ENCODE measurements at regions not wholly inside any gene's neighbourhood (a gene's known extent, or its start where the extent isn't known, plus 50 kb on each side); places are given as distances from the start of the nearest gene placed in this dataset.

GRCh38 chr5:82347201-82347865, 69.2 kb upstream of the RPS23 start:
- peak in 51 of 56 donors; percentile 11 to 78 (median 49) for DNase-seq

GRCh38 chr5:82346399-82347165, 68.4 kb upstream of the RPS23 start:
- DNase-seq: peak in 9 of 56 donors; percentile 24 to 63 (median 36)

- DNase-seq: no peak
These were observed 67.0 kb upstream of the RPS23 start for GRCh38 chr5:82345108-82345507.

GRCh38 chr5:82341325-82341724, 63.2 kb upstream of the RPS23 start:
- no peak for DNase-seq

GRCh38 chr5:82340799-82341198, 62.6 kb upstream of the RPS23 start:
- DNase-seq: no peak

- DNase-seq: no peak
These were observed 61.6 kb upstream of the RPS23 start for GRCh38 chr5:82339792-82340191.

- no peak for DNase-seq
These were observed 60.7 kb upstream of the RPS23 start for GRCh38 chr5:82338771-82339373.

- no peak for DNase-seq
These were observed 58.8 kb upstream of the RPS23 start for GRCh38 chr5:82336959-82337351.

GRCh38 chr5:82336226-82336958, 58.2 kb upstream of the RPS23 start:
- no peak for DNase-seq

GRCh38 chr5:82335806-82336205, 57.7 kb upstream of the RPS23 start:
- peak in 1 of 56 donors; percentile 4 for DNase-seq

- DNase-seq: no peak
These were observed 56.7 kb upstream of the RPS23 start for GRCh38 chr5:82334856-82335255.

GRCh38 chr5:82334085-82334692, 56.0 kb upstream of the RPS23 start:
- DNase-seq: no peak

- no peak for DNase-seq
These were observed 54.9 kb upstream of the RPS23 start for GRCh38 chr5:82332886-82333615.

- DNase-seq: no peak
These were observed 54.1 kb upstream of the RPS23 start for GRCh38 chr5:82332064-82332855.

GRCh38 chr5:82331557-82331956, 53.4 kb upstream of the RPS23 start:
- DNase-seq: no peak

GRCh38 chr5:82330530-82331270, 52.5 kb upstream of the RPS23 start:
- no peak for DNase-seq

GRCh38 chr5:82329393-82329792, 51.2 kb upstream of the RPS23 start:
- no peak for DNase-seq
